Fibroblast of lung (primary cell): ENCODE measurements at regions not wholly inside any gene's neighbourhood (a gene's known extent, or its start where the extent isn't known, plus 50 kb on each side); places are given as distances from the start of the nearest gene placed in this dataset.

ENCODE experiments used
- DNase-seq, 2 donors: peaks; one replicate each; pipeline versions ENCODE4 v3.0.0 to v3.0.0-alpha.2; 2010; ENCODE audit warnings: low read depth in 2 of 2
- H2AFZ ChIP-seq: 2 replicates; pipeline ENCODE4 v1.5.1; 2012; ENCODE audit warnings: low read length, control low read depth, inconsistent platforms
- H3K27ac ChIP-seq: 2 replicates; pipeline ENCODE4 v1.5.1; 2011; ENCODE audit warnings: low read length, control low read depth; ENCODE audit not compliant: insufficient read depth
- H3K27me3 ChIP-seq: 2 replicates; pipeline ENCODE4 v1.5.1; 2011; ENCODE audit warnings: mild to moderate bottlenecking, low read length; ENCODE audit not compliant: control insufficient read depth, insufficient read depth
- H3K36me3 ChIP-seq: 2 replicates; pipeline ENCODE4 v1.5.1; 2011; ENCODE audit warnings: low read length; ENCODE audit not compliant: control insufficient read depth, insufficient read depth
- H3K4me1 ChIP-seq: 2 replicates; pipeline ENCODE4 v1.5.1; 2011; ENCODE audit warnings: low read length; ENCODE audit not compliant: control insufficient read depth, insufficient read depth; ENCODE audit errors: extremely low read depth
- H3K4me2 ChIP-seq: 2 replicates; pipeline ENCODE4 v1.5.1; 2011; ENCODE audit warnings: low read length, control low read depth; ENCODE audit not compliant: insufficient read depth; ENCODE audit errors: extremely low read depth
- H3K4me3 ChIP-seq, 4 experiments: fragments of 200-600 bp in 1 of 4; sonication (generic) in 1 of 4; replicated peaks in 1 of 4; 2 replicates each; pipeline ENCODE4 v1.5.1; 2011 to 2016; ENCODE audit warnings: low read length in 4 of 4, low read depth in 3 of 4, mild to moderate bottlenecking in 3 of 4, control low read depth in 2 of 4, inconsistent platforms in 1 of 4, mixed read lengths in 1 of 4; ENCODE audit not compliant: insufficient read depth in 1 of 4; ENCODE audit errors: control extremely low read depth in 1 of 4
- H3K79me2 ChIP-seq: 2 replicates; pipeline ENCODE4 v1.5.1; 2012; ENCODE audit warnings: mild to moderate bottlenecking, low read length, inconsistent platforms; ENCODE audit not compliant: control insufficient read depth, insufficient read depth
- H3K9ac ChIP-seq: 2 replicates; pipeline ENCODE4 v1.5.1; 2011; ENCODE audit warnings: mild to moderate bottlenecking, low read length, control low read depth; ENCODE audit not compliant: insufficient read depth
- H3K9me3 ChIP-seq: 2 replicates; pipeline ENCODE4 v1.5.1; 2012; ENCODE audit warnings: low read depth, low read length; ENCODE audit not compliant: control insufficient read depth, insufficient read depth
- H4K20me1 ChIP-seq: 2 replicates; pipeline ENCODE4 v1.5.1; 2011; ENCODE audit warnings: low read length; ENCODE audit not compliant: control insufficient read depth, insufficient read depth; ENCODE audit errors: extremely low read depth
- EZH2 ChIP-seq: IDR thresholded peaks from 2 replicates; pipeline ENCODE4 v1.5.1; 2012; ENCODE audit warnings: low read length, control low read depth, mild to moderate bottlenecking; ENCODE audit errors: missing control alignments
- TF ChIP-seq, protein P1 (sequence below), 2 donors: IDR thresholded peaks in 1 of 2; conservative IDR thresholded peaks in 1 of 2; 1 replicate in 1 of 2; 2 replicates in 1 of 2; pipeline ENCODE4 v1.5.1; 2011 to 2012; ENCODE audit warnings: low read length in 2 of 2, control low read depth in 1 of 2, inconsistent platforms in 1 of 2, low read depth in 1 of 2, mild to moderate bottlenecking in 1 of 2

DNA sequence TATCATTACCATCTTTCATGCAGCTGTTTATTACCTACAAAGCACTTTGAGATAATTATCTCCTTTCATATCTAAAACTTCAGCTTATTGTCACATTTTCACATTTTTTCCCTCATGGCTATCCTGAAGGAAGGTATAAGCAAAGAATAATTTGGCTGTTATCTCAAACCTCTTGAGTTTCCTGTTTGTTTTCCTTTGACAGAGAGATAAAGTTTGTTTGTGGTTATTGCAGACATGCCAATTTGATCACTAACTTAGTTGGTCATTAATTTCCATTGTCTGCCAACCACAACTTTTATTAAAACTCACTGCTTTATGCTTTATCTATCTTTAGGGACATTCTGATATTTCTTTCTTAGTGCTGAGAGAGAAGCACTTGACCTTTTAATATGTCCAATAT lies 89.8 kb upstream of the SPANXB1 start:
- no peak overlapping the region for H3K27ac ChIP-seq
- H3K27me3 ChIP-seq, result no peaks in the 10 kb centered on the region
- no peak overlapping the region for H3K4me2 ChIP-seq
- TF ChIP-seq, protein P1, sequence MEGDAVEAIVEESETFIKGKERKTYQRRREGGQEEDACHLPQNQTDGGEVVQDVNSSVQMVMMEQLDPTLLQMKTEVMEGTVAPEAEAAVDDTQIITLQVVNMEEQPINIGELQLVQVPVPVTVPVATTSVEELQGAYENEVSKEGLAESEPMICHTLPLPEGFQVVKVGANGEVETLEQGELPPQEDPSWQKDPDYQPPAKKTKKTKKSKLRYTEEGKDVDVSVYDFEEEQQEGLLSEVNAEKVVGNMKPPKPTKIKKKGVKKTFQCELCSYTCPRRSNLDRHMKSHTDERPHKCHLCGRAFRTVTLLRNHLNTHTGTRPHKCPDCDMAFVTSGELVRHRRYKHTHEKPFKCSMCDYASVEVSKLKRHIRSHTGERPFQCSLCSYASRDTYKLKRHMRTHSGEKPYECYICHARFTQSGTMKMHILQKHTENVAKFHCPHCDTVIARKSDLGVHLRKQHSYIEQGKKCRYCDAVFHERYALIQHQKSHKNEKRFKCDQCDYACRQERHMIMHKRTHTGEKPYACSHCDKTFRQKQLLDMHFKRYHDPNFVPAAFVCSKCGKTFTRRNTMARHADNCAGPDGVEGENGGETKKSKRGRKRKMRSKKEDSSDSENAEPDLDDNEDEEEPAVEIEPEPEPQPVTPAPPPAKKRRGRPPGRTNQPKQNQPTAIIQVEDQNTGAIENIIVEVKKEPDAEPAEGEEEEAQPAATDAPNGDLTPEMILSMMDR (conservative IDR thresholded peaks at IDR 0.05 in 1 of 2, IDR thresholded peaks at IDR 0.05 in 1 of 2; ENCODE audit: low read depth in 1 of 2, low read length in 2 of 2), result no peak
- no peak for TF ChIP-seq EZH2
- H3K4me3 ChIP-seq, result no peak overlapping the region
- no peaks in the 10 kb centered on the region for H3K9me3 ChIP-seq
- H3K4me1 ChIP-seq, result no peaks in the 10 kb centered on the region
- no peak overlapping the region for H2AFZ ChIP-seq
- no peaks in the 10 kb centered on the region for H3K36me3 ChIP-seq
- no peak overlapping the region for H3K9ac ChIP-seq
- no peak for DNase-seq
- H3K79me2 ChIP-seq, result no peaks in the 10 kb centered on the region
- no peaks in the 10 kb centered on the region for H4K20me1 ChIP-seq

DNA sequence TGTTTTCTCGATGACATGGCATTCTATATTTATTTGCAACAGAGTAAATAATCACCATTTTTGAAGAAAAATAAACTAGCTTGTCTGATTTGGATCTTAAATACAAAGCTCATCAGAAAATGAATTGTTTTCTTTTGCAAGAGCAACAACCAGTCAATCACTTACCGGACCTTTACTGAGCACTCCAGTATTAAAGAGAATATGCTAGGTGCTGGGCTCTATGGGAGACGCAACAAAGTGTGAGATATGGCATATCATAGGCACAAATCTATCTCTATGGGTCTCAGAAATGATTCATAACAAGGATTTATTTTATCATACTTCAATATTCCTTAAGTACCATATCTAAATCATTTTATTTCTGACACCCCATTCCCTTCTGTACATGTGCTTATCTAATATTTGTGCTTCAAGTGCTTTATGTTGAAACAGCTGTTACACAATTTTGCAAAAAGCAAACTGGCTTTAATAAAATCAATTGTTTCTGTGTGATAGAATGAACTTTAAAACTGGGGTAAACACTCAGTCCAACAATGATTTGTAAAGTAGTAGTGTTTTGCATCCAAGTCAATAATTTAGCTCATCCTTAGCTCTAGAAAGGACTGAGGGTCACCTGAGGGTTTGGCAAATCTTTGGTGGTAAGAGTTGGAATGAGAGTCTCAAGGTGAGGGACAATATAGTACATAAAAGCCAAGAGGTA lies 88.4 kb upstream of the SPANXB1 start:
- H3K79me2 ChIP-seq, result no peaks in the 10 kb centered on the region
- H3K4me1 ChIP-seq, result no peaks in the 10 kb centered on the region
- no peaks in the 10 kb centered on the region for H4K20me1 ChIP-seq
- H3K36me3 ChIP-seq, result no peaks in the 10 kb centered on the region
- no peak for DNase-seq
- no peaks in the 10 kb centered on the region for H3K27me3 ChIP-seq
- no peak overlapping the region for H3K4me3 ChIP-seq
- no peak for TF ChIP-seq EZH2
- TF ChIP-seq, protein P1 (conservative IDR thresholded peaks at IDR 0.05 in 1 of 2, IDR thresholded peaks at IDR 0.05 in 1 of 2; ENCODE audit: low read depth in 1 of 2, low read length in 2 of 2), result no peak
- no peak overlapping the region for H2AFZ ChIP-seq
- H3K9me3 ChIP-seq, result no peaks in the 10 kb centered on the region
- H3K4me2 ChIP-seq, result no peak overlapping the region
- no peak overlapping the region for H3K27ac ChIP-seq
- no peak overlapping the region for H3K9ac ChIP-seq

DNA sequence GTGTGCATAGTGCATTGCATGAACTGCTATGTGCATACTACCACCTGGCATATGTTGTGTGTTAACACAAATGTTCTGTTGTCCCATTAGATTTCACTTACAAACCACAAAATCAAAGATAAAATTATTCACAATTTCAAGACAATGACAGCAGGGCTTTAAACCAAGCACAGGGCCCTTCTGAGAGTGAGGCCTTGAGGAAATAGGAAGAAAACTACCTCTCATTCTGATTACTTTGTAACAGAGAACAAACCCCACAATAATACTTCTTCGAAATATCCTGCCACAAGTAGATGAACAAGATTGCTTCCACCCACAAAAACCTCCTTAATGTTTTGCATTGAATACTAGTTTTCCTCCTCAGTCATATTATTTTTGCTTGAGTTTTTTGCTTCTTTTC lies 85.5 kb upstream of the SPANXB1 start:
- H4K20me1 ChIP-seq, result no peaks in the 10 kb centered on the region
- DNase-seq, result no peak
- H3K27me3 ChIP-seq, result no peaks in the 10 kb centered on the region
- no peak overlapping the region for H3K27ac ChIP-seq
- TF ChIP-seq EZH2, result no peak
- TF ChIP-seq, protein P1 (conservative IDR thresholded peaks at IDR 0.05 in 1 of 2, IDR thresholded peaks at IDR 0.05 in 1 of 2; ENCODE audit: low read depth in 1 of 2, low read length in 2 of 2), result no peak
- no peaks in the 10 kb centered on the region for H3K36me3 ChIP-seq
- no peak overlapping the region for H3K4me2 ChIP-seq
- no peak overlapping the region for H3K9ac ChIP-seq
- H3K4me1 ChIP-seq, result no peaks in the 10 kb centered on the region
- no peak overlapping the region for H2AFZ ChIP-seq
- H3K4me3 ChIP-seq, result no peak overlapping the region
- no peaks in the 10 kb centered on the region for H3K79me2 ChIP-seq
- H3K9me3 ChIP-seq, result no peaks in the 10 kb centered on the region
